OCI-LY3 (cell line): ENCODE measurements at regions not wholly inside any gene's neighbourhood (a gene's known extent, or its start where the extent isn't known, plus 50 kb on each side); places are given as distances from the start of the nearest gene placed in this dataset.

Experiments used
- H2AFZ ChIP-seq: fragments of 200-600, 300-600 bp; shearing (Covaris generic); 2 replicates; pipeline ENCODE4 v1.6.0; 2014; ENCODE audit warnings: antibody characterized with exemption, low read depth, low read length
- H3K27ac ChIP-seq: fragments of 200-600, 300-600 bp; sonication (generic); 2 replicates; pipeline ENCODE4 v1.5.1; 2014; ENCODE audit warnings: mild to moderate bottlenecking, low read length, moderate library complexity, mixed read lengths
- H3K27me3 ChIP-seq: fragments of 200-600, 300-600 bp; sonication (generic); 2 replicates; pipeline ENCODE4 v1.6.1; 2014; ENCODE audit warnings: low read depth, low read length, mixed read lengths
- H3K36me3 ChIP-seq: fragments of 200-600, 300-600 bp; sonication (generic); replicated peaks from 2 replicates; pipeline ENCODE3; 2014; ENCODE audit warnings: low read depth, low read length, mixed read lengths
- H3K4me1 ChIP-seq: fragments of 300-600, 200-600 bp; sonication (generic); 2 replicates; pipeline ENCODE4 v1.6.1; 2014; ENCODE audit warnings: low read length, mixed read lengths
- H3K4me2 ChIP-seq: fragments of 200-600, 300-600 bp; sonication (generic); 2 replicates; pipeline ENCODE4 v1.6.1; 2014; ENCODE audit warnings: low read length, mixed read lengths
- H3K4me3 ChIP-seq: fragments of 300-600, 200-600 bp; sonication (generic); 2 replicates; pipeline ENCODE4 v1.5.1; 2014; ENCODE audit warnings: antibody characterized with exemption, mild to moderate bottlenecking, low read length, moderate library complexity
- H3K79me2 ChIP-seq: fragments of 300-600, 200-600 bp; shearing (Covaris generic); 2 replicates; pipeline ENCODE4 v1.6.1; 2014; ENCODE audit warnings: mild to moderate bottlenecking, low read length, mixed read lengths
- H3K9ac ChIP-seq: fragments of 300-600, 200-600 bp; shearing (Covaris generic); 2 replicates; pipeline ENCODE4 v1.6.0; 2014; ENCODE audit warnings: mild to moderate bottlenecking, low read length, moderate library complexity
- H3K9me3 ChIP-seq: fragments of 200-600, 300-600 bp; shearing (Covaris generic); 2 replicates; pipeline ENCODE4 v1.6.1; 2014; ENCODE audit warnings: low read length, mixed read lengths; ENCODE audit not compliant: insufficient read depth
- H4K20me1 ChIP-seq: fragments of 200-600, 300-600 bp; sonication (generic); 2 replicates; pipeline ENCODE4 v1.6.1; 2016; ENCODE audit warnings: low read length, mixed read lengths; ENCODE audit not compliant: insufficient read depth
- EZH2phosphoT487 ChIP-seq: fragments of 200-600 bp; shearing (Covaris generic); IDR thresholded peaks from 2 replicates; pipeline ENCODE4 v1.6.1; 2018; ENCODE audit warnings: antibody characterized with exemption, mixed run types, low read depth
- TF ChIP-seq, protein P1 (sequence below): fragments of 200-600, 300-600 bp; sonication (generic); IDR thresholded peaks from 2 replicates; pipeline ENCODE4 v1.5.1; 2014; ENCODE audit warnings: antibody characterized with exemption, low read length, low read depth

- Histone ChIP-seq H3K79me2 (no peaks in the 10 kb centered on the region), H3K4me3 (no peak overlapping the region), H3K27me3 (no peaks in the 10 kb centered on the region), H3K9me3 (no peaks in the 10 kb centered on the region), H3K4me1 (no peaks in the 10 kb centered on the region), H2AFZ (no peak overlapping the region), H4K20me1 (no peaks in the 10 kb centered on the region), H3K4me2 (no peak overlapping the region), H3K9ac (no peak overlapping the region), H3K36me3 (no peaks in the 10 kb centered on the region), H3K27ac (no peak overlapping the region)
- no peak for TF ChIP-seq EZH2phosphoT487
- TF ChIP-seq, protein P1, sequence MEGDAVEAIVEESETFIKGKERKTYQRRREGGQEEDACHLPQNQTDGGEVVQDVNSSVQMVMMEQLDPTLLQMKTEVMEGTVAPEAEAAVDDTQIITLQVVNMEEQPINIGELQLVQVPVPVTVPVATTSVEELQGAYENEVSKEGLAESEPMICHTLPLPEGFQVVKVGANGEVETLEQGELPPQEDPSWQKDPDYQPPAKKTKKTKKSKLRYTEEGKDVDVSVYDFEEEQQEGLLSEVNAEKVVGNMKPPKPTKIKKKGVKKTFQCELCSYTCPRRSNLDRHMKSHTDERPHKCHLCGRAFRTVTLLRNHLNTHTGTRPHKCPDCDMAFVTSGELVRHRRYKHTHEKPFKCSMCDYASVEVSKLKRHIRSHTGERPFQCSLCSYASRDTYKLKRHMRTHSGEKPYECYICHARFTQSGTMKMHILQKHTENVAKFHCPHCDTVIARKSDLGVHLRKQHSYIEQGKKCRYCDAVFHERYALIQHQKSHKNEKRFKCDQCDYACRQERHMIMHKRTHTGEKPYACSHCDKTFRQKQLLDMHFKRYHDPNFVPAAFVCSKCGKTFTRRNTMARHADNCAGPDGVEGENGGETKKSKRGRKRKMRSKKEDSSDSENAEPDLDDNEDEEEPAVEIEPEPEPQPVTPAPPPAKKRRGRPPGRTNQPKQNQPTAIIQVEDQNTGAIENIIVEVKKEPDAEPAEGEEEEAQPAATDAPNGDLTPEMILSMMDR: no peak
Observed at GRCh38 chr6:109309917-109310316, 72.3 kb downstream of the CD164 start.

GRCh38 chr6:109308018-109308492 lies 74.2 kb downstream of the CD164 start:
- Histone ChIP-seq H3K27me3 (no peaks in the 10 kb centered on the region), H3K9ac (no peak overlapping the region), H3K36me3 (no peaks in the 10 kb centered on the region), H3K4me1 (peaks cover 12% of the 10 kb centered on the region), H3K27ac (no peak overlapping the region), H3K79me2 (no peaks in the 10 kb centered on the region), H3K9me3 (no peaks in the 10 kb centered on the region), H4K20me1 (no peaks in the 10 kb centered on the region), H2AFZ (no peak overlapping the region), H3K4me3 (no peak overlapping the region), H3K4me2 (no peak overlapping the region)
- no peak for TF ChIP-seq EZH2phosphoT487
- TF ChIP-seq, protein P1: no peak

DNA sequence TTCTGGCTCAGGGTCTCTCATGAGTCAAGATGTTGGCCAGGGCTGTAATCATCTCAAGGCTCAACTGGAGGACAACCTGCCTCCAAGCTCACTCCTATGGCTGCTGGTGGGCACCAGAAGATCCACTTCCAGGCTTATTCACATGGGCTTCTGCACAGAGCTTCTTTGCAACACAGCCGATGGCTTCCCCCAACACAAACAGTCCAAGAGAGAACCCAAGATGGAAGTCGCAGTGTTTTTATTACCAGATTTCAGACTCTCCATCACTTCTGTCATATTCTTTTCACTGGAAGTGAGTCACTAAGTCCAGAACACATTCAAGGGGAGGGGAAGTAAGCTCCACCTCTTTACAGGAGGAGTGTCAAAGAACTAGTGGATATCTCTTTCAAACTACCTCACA lies 75.5 kb downstream of the CD164 start:
- H3K9ac ChIP-seq: no peak overlapping the region
- H3K27ac ChIP-seq: no peak overlapping the region
- peaks cover 12% of the 10 kb centered on the region for H3K4me1 ChIP-seq
- H4K20me1 ChIP-seq: no peaks in the 10 kb centered on the region
- no peaks in the 10 kb centered on the region for H3K9me3 ChIP-seq
- H2AFZ ChIP-seq: no peak overlapping the region
- no peak for TF ChIP-seq EZH2phosphoT487
- TF ChIP-seq, protein P1: no peak
- H3K4me3 ChIP-seq: no peak overlapping the region
- H3K79me2 ChIP-seq: no peaks in the 10 kb centered on the region
- H3K4me2 ChIP-seq: no peak overlapping the region
- H3K27me3 ChIP-seq: no peaks in the 10 kb centered on the region
- H3K36me3 ChIP-seq: no peaks in the 10 kb centered on the region

GRCh38 chr6:109305028-109305427 lies 77.2 kb downstream of the CD164 start:
- Histone ChIP-seq H3K9ac (no peak overlapping the region), H3K36me3 (no peaks in the 10 kb centered on the region), H3K4me2 (no peak overlapping the region), H3K9me3 (no peaks in the 10 kb centered on the region), H3K79me2 (no peaks in the 10 kb centered on the region), H3K27me3 (no peaks in the 10 kb centered on the region), H3K4me1 (peaks cover 12% of the 10 kb centered on the region), H2AFZ (no peak overlapping the region), H3K27ac (no peak overlapping the region), H3K4me3 (no peak overlapping the region), H4K20me1 (no peaks in the 10 kb centered on the region)
- TF ChIP-seq, protein P1: no peak
- no peak for TF ChIP-seq EZH2phosphoT487
